HG03520 (cell line): ENCODE measurements at regions not wholly inside any gene's neighbourhood (a gene's known extent, or its start where the extent isn't known, plus 50 kb on each side); places are given as distances from the start of the nearest gene placed in this dataset.
"Not testable (repeated sequence)": the region's sequence is repeated elsewhere in the genome, so short reads cannot be mapped to it uniquely, and the experiment has no call there.

Source experiments
- ATAC-seq: cut with Tn5 transposase; IDR thresholded peaks from one replicate; pipeline ENCODE4 v1.9.1; 2021; ENCODE audit warnings: mild to moderate bottlenecking, moderate library complexity; ENCODE audit not compliant: unreplicated experiment

- ATAC-seq, result no peak
Observed at GRCh38 chr12:17015501-17015900, 409.5 kb upstream of the LMO3 start.

DNA sequence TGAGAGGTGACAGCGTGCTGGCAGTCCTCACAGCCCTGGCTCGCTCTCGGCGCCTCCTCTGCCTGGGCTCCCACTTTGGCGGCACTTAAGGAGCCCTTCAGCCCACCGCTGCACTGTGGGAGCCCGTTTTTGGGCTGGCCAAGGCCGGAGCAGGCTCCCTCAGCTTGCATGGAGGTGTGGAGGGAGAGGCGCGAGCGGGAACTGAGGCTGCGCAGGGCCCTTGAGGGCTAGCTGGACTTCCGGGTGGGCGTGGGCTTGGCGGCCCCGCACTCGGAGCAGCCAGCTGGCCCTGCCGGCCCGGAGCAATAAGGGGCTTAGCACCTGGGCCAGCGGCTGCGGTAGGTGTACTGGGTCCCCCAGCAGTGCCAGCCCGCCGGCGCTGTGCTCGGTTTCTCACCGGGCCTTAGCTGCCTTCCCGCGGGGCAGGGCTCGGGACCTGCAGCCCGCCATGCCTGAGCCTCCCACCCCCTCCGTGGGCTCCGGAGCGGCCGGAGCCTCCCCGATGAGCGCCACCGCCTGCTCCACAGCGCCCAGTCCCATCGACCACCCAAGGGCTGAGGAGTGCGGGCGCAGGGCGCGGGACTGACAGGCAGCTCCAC is 401.6 kb upstream of the LMO3 start:
- ATAC-seq, result not testable (repeated sequence)

GRCh38 chr12:16998538-16998937 is 392.6 kb upstream of the LMO3 start:
- not testable (repeated sequence) for ATAC-seq

- ATAC-seq, result no peak
Observed at GRCh38 chr12:16984484-16984883, 378.5 kb upstream of the LMO3 start.

DNA sequence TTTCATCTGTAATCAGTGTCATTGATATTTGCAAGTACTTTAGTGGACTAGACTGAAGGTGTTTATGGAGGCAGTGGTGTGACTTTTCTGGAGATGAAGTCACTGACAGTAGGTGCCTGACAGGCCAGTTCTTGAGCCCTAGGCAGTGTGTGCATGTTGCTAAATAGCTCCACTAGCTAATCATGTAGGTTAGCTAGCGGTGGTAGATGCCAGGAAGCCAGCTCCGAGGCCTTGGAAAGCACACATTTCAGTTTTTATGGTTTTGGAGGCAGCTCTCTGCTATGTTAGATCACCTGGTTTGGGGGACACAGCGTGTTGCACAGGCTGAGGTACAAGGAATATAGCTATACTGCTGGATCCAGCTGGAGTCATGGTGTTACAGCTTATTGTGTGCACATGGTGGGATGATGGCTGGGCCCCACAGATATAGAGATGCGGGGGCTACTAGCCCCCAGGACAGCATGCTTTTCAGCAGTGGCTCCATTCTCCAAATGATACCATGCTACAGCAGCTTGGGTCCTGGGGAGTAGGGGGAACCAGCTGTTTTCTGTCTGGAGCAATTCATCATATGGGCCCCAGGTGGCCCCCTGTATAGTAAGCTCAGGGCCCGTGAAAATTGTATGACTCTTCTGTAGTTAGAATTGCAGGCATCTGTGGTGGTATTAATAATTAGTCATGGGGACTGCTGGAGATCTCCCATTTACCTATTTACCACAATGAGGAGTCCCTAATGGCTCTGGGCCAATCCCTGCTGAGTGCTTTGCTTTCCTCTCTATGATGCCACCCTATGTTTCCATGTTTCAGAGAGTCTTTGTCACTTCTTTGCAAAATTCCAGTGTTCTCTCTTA is 367.2 kb upstream of the LMO3 start:
- ATAC-seq, result no peak

DNA sequence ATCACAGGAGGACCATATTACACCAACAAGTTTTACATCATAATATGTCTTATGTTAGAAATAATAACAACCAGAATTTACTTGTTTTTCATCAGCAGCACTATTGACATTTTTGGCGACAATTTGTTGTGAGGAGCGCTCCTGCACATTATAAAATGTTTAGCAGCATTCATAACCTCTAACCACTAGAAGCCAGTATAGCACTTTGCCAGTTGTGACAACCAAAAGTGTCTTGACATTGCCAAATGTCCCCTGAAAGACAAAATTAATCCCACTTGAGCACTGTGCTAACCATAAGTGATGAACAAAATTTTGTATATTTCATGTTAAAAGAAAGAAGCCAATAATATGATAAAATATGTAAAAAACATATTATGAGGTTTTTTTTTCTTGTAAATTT is 356.9 kb upstream of the LMO3 start:
- ATAC-seq, result no peak

DNA sequence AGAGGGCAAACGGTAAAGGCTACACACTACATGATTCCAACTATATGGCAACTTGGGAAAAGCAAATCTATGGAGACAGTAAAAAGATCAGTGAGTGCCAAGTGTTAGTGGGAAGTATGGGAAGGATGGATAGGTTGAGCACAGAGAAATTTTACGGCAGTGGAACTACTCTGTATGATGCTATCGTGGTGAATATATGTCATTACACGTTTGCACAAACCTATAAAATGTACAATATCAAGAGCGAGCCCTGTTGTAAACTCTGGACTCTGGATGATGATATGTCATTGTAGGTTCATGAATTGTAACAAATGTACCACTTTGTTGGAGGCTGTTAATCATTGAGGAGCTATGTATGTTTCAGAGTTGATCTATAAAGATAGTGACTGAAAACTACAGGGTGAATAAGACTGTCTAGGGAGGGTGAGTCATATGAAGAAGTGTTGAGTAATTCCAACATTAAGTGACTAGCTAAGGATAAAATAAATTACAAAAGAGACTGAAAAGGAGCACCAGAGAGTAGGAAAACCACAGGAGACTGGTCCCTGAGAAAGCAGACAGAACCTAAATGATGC is 349.2 kb upstream of the LMO3 start:
- ATAC-seq, result no peak

GRCh38 chr12:16949871-16950667 is 344.1 kb upstream of the LMO3 start:
- no peak for ATAC-seq

DNA sequence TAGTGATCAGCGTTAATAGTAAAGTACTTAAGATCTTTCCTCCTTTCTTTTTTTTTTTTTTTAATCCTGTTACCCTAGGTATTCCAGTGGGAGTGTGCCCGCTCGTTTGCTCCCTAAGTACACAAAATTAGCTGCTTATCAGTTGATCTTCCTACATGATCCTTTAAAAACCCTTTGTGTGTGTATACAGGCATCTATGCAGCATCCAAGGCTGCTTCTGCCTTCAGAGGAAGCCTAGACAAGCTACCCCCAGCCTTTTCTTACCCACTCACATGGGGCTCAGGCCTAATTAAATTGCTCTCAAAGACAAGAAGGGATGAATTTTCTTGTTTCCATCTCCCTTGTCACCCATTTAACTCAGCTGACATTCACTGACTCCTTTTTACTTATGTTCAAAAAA is 343.4 kb upstream of the LMO3 start:
- ATAC-seq, result no peak

- no peak for ATAC-seq
Observed at GRCh38 chr12:16946704-16947103, 340.7 kb upstream of the LMO3 start.

GRCh38 chr12:16939871-16940306 is 333.9 kb upstream of the LMO3 start:
- peak; percentile 99 for ATAC-seq

DNA sequence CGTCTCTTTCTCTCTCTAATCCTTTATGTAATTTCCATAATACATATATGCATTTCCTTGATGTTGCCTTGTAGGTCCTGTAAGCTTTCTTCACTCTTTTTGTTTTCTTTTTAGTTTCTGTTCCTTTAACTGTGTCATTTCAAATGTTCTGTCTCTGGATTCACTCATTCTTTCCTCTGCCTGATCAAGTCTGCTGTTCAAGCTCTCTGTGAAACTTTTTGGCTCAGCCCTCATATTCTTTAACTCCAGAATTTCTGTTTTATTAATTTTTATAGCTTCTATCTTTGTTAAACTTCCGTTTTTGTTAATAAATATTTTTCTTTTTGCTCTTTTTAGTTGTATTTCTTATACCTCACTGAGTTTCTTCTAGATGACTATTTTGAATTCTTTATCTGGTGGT is 321.3 kb upstream of the LMO3 start:
- ATAC-seq, result no peak

- ATAC-seq, result no peak
Observed at GRCh38 chr12:16920451-16920850, 314.5 kb upstream of the LMO3 start.

DNA sequence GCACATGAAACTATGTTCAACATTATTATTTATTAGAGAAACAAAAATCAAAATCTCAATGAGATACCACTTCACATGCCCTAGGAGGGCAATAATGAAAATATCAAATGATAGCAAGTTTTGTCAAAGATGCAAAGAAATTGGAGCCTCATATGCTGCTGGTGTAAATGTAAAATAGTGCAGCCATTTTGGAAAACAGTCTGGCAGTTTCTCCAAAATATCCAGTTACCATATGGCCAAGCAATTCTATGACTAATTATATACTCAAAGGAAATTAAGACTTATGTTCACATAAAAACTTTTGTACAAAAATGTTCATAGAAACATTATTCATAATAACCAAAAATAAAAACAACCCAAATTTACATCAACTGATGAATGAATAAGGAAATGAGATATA is 313.6 kb upstream of the LMO3 start:
- ATAC-seq, result no peak

DNA sequence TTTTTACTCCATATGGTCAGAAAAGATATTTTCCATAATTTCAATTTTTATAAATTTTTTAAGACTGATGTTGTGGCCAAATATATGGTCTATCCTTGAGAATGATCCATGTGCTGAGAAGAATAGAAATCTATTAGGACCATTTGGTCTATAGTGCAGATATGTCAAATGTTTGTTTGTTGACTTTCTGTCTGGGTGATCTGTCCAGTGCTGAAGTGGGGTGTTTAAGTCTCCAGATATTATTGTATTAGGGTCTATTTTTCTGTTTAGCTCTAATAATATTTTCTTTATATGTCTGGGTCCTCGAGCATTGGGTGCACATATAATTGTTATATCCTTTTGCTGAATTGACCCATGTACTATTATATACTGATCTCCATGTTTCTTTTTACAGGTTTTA is 308.9 kb upstream of the LMO3 start:
- ATAC-seq, result no peak

- no peak for ATAC-seq
Observed at GRCh38 chr12:16913832-16914490, 308.0 kb upstream of the LMO3 start.

- no peak for ATAC-seq
Observed at GRCh38 chr12:16901946-16902345, 296.0 kb upstream of the LMO3 start.

- no peak for ATAC-seq
Observed at GRCh38 chr12:16893426-16893825, 287.5 kb upstream of the LMO3 start.

DNA sequence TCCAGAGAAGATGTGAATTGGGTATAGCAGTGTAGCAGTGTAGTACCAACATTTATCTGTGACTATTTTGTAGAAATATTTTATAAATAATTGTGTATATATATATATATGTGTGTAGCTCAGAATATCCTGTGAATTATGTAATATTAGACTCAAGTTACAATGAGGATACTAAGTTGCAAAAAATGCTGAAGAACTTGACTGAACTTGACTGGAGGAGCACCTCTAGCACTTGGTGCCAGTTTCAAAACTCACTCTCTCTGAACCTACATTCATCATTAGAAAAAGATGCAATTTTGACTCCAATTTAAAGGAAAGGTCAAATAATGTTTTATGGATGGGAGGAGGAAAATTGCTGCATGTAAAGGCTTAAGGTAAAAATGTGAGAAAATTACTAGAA is 285.7 kb upstream of the LMO3 start:
- ATAC-seq, result no peak

DNA sequence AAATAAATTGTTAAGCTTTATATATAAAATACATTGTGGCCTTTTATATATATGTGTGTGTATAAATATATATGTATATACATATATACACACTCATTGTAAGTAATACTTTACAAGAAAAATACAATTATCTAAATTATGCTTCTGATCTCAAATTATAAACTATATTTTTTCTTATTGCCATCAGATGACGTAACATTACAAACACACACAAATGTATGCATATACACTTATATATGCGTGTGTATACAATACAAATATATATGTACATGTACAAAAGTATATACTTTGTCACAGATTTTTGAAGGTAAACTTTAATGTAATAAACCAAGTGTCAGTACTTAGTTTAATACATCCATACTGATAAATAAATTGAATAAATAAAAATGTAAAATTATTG is 278.9 kb upstream of the LMO3 start:
- ATAC-seq, result no peak

- ATAC-seq, result peak; percentile 71
Observed at GRCh38 chr12:16884056-16884455, 278.1 kb upstream of the LMO3 start.
